CD4-positive, alpha-beta T cell (primary cell): ENCODE measurements at regions not wholly inside any gene's neighbourhood (a gene's known extent, or its start where the extent isn't known, plus 50 kb on each side); places are given as distances from the start of the nearest gene placed in this dataset.

Source experiments
- ATAC-seq: fragments of 200-7000 bp; cut with Tn5 transposase; one replicate; pipeline ENCODE4 v1.10.0; 2022; ENCODE audit warnings: mild to moderate bottlenecking; ENCODE audit not compliant: poor library complexity
- CTCF ChIA-PET: fragments of 350-600 bp; sonication (Branson Sonifier 250); formaldehyde crosslinking; loops from one replicate; lab custom pipeline; 2021; ENCODE audit warnings: antibody characterized with exemption, inconsistent platforms; lab: Charles Lee
- POLR2A ChIA-PET: fragments of 350-600 bp; sonication (Branson Sonifier 250); formaldehyde crosslinking; loops from one replicate; lab custom pipeline; 2021; ENCODE audit warnings: antibody characterized with exemption, inconsistent platforms; lab: Charles Lee
- DNase-seq, 14 experiments: peaks; one replicate each; pipeline ENCODE4 v3.0.0-alpha.2; 2013 to 2020; ENCODE audit warnings: mixed read lengths in 2 of 14
- H3K27ac ChIP-seq, 2 donors: one replicate each; pipeline versions ENCODE4 v1.5.1 to v1.7.0; 2013; ENCODE audit warnings: low read length in 2 of 2, low read depth in 1 of 2, mild to moderate bottlenecking in 1 of 2
- H3K27me3 ChIP-seq, 2 experiments: 1 replicate in 1 of 2; 2 replicates in 1 of 2; pipeline versions ENCODE4 v1.6.1 to v1.7.0; 2013; ENCODE audit warnings: low read length in 2 of 2, control low read depth in 1 of 2, mild to moderate bottlenecking in 1 of 2, moderate library complexity in 1 of 2; ENCODE audit not compliant: insufficient read depth in 2 of 2, control insufficient read depth in 1 of 2
- H3K36me3 ChIP-seq: one replicate; pipeline ENCODE4 v1.6.1; 2013; ENCODE audit warnings: low read length, control low read depth; ENCODE audit not compliant: insufficient read depth
- H3K4me1 ChIP-seq: one replicate; pipeline ENCODE4 v1.6.1; 2013; ENCODE audit warnings: low read length, control low read depth; ENCODE audit not compliant: insufficient read depth
- H3K4me3 ChIP-seq: one replicate; pipeline ENCODE4 v1.5.1; 2013; ENCODE audit warnings: mild to moderate bottlenecking, low read length, moderate library complexity
- H3K9me3 ChIP-seq, 2 experiments: 1 replicate in 1 of 2; 2 replicates in 1 of 2; pipeline versions ENCODE4 v1.6.1 to v1.7.0; 2013; ENCODE audit warnings: low read length in 2 of 2, mild to moderate bottlenecking in 2 of 2, control low read depth in 1 of 2, moderate library complexity in 1 of 2; ENCODE audit not compliant: control insufficient read depth in 1 of 2, insufficient read depth in 1 of 2
- H3K27ac Mint-ChIP-seq: one replicate; pipeline ENCODE4 v1.8.0; 2020; ENCODE audit warnings: mixed read lengths
- H3K27me3 Mint-ChIP-seq: one replicate; pipeline ENCODE4 v1.8.0; 2021; ENCODE audit warnings: mixed read lengths
- H3K36me3 Mint-ChIP-seq: one replicate; pipeline ENCODE4 v1.8.0; 2021; ENCODE audit warnings: low read depth, mixed read lengths
- H3K4me1 Mint-ChIP-seq: one replicate; pipeline ENCODE4 v1.8.0; 2021; ENCODE audit warnings: low read depth, mixed read lengths
- H3K4me3 Mint-ChIP-seq: one replicate; pipeline ENCODE4 v1.8.0; 2020; ENCODE audit warnings: mild to moderate bottlenecking, mixed read lengths
- H3K9me3 Mint-ChIP-seq: one replicate; pipeline ENCODE4 v1.8.0; 2020; ENCODE audit warnings: mixed read lengths
- intact Hi-C, 2 experiments: fragments of 100-400 bp; cut with DNase I in 1 of 2; cut with micrococcal nuclease in 1 of 2; formaldehyde crosslinking; loops; one replicate each; pipeline versions ENCODE4 v1.15.1 to v1.9.0; 2023 to 2025; cut with DNase I, micrococcal nuclease
- TF ChIP-seq, protein P1 (sequence below): fragments of 200-600 bp; IDR thresholded peaks from one replicate; pipeline ENCODE4 v1.8.0; 2022; ENCODE audit warnings: antibody characterized with exemption, mild to moderate bottlenecking

GRCh38 chr5:164824671-164825070 is 1319.3 kb downstream of the MAT2B start:
- no peak overlapping the region for H3K4me3 Mint-ChIP-seq
- H3K27me3 Mint-ChIP-seq = no peaks in the 10 kb centered on the region
- no peak overlapping the region for H3K27ac Mint-ChIP-seq
- no peaks in the 10 kb centered on the region for H3K4me1 Mint-ChIP-seq
- Histone ChIP-seq H3K27me3 (no peaks in the 10 kb centered on the region), H3K4me1 (no peaks in the 10 kb centered on the region), H3K9me3 (peaks cover 0 to 3% of the 10 kb centered on the region in 2 experiments), H3K27ac (no peak overlapping the region), H3K4me3 (no peak overlapping the region), H3K36me3 (no peaks in the 10 kb centered on the region)
- H3K36me3 Mint-ChIP-seq = no peaks in the 10 kb centered on the region
- no peaks in the 10 kb centered on the region for H3K9me3 Mint-ChIP-seq
- intact Hi-C loops = no loop called here
- ATAC-seq (no peak), DNase-seq (no peak)
- ChIA-PET CTCF (no interaction called here), POLR2A (no interaction called here)
- TF ChIP-seq, protein P1, sequence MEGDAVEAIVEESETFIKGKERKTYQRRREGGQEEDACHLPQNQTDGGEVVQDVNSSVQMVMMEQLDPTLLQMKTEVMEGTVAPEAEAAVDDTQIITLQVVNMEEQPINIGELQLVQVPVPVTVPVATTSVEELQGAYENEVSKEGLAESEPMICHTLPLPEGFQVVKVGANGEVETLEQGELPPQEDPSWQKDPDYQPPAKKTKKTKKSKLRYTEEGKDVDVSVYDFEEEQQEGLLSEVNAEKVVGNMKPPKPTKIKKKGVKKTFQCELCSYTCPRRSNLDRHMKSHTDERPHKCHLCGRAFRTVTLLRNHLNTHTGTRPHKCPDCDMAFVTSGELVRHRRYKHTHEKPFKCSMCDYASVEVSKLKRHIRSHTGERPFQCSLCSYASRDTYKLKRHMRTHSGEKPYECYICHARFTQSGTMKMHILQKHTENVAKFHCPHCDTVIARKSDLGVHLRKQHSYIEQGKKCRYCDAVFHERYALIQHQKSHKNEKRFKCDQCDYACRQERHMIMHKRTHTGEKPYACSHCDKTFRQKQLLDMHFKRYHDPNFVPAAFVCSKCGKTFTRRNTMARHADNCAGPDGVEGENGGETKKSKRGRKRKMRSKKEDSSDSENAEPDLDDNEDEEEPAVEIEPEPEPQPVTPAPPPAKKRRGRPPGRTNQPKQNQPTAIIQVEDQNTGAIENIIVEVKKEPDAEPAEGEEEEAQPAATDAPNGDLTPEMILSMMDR = no peak

GRCh38 chr5:164832516-164832915 is 1327.1 kb downstream of the MAT2B start:
- TF ChIP-seq, protein P1 = no peak
- ChIA-PET CTCF (no interaction called here), POLR2A (no interaction called here)
- intact Hi-C loops = no loop called here
- Histone ChIP-seq H3K36me3 (no peaks in the 10 kb centered on the region), H3K9me3 (peaks cover 0 to 9% of the 10 kb centered on the region in 2 experiments), H3K27me3 (no peaks in the 10 kb centered on the region), H3K4me1 (no peaks in the 10 kb centered on the region), H3K27ac (no peak overlapping the region), H3K4me3 (no peak overlapping the region)
- no peaks in the 10 kb centered on the region for H3K4me1 Mint-ChIP-seq
- no peak overlapping the region for H3K27ac Mint-ChIP-seq
- no peak overlapping the region for H3K4me3 Mint-ChIP-seq
- DNase-seq (no peak), ATAC-seq (no peak)
- H3K27me3 Mint-ChIP-seq = no peaks in the 10 kb centered on the region
- no peaks in the 10 kb centered on the region for H3K36me3 Mint-ChIP-seq
- peaks cover 6% of the 10 kb centered on the region for H3K9me3 Mint-ChIP-seq

GRCh38 chr5:164844348-164844747 is 1338.9 kb downstream of the MAT2B start:
- Histone ChIP-seq H3K4me3 (no peak overlapping the region), H3K27me3 (no peaks in the 10 kb centered on the region), H3K27ac (no peak overlapping the region), H3K36me3 (no peaks in the 10 kb centered on the region), H3K4me1 (no peaks in the 10 kb centered on the region), H3K9me3 (peaks cover 0 to 12% of the 10 kb centered on the region in 2 experiments)
- no peaks in the 10 kb centered on the region for H3K27me3 Mint-ChIP-seq
- ChIA-PET POLR2A (no interaction called here), CTCF (no interaction called here)
- intact Hi-C loops = no loop called here
- DNase-seq (no peak), ATAC-seq (no peak)
- H3K36me3 Mint-ChIP-seq = no peaks in the 10 kb centered on the region
- H3K9me3 Mint-ChIP-seq = peaks cover 9% of the 10 kb centered on the region
- TF ChIP-seq, protein P1 = no peak
- H3K4me1 Mint-ChIP-seq = no peaks in the 10 kb centered on the region
- H3K4me3 Mint-ChIP-seq = no peak overlapping the region
- H3K27ac Mint-ChIP-seq = no peak overlapping the region
